ENCODE measurements at regions not wholly inside any gene's neighbourhood (a gene's known extent, or its start where the extent isn't known, plus 50 kb on each side); places are given as distances from the start of the nearest gene placed in this dataset.

GRCh38 chrX:10821293-10821692 lies 200.9 kb upstream of the MID1 start:
- TF ChIP-seq CTCF (IDR thresholded peaks at IDR 0.05) (no peak), EP300 (IDR thresholded peaks at IDR 0.05) (no peak), POLR2A (IDR thresholded peaks at IDR 0.05; ENCODE audit: low read depth) (no peak)
